ENCODE measurements at regions not wholly inside any gene's neighbourhood (a gene's known extent, or its start where the extent isn't known, plus 50 kb on each side); places are given as distances from the start of the nearest gene placed in this dataset.
"Not testable (repeated sequence)": the region's sequence is repeated elsewhere in the genome, so short reads cannot be mapped to it uniquely, and the experiment has no call there.

GRCh38 chr13:71015021-71015420 lies 852.0 kb downstream of the DACH1 start:
- no peak overlapping the region for H3K4me3 ChIP-seq (ENCODE audit: low read depth, low read length)
- no peak for TF ChIP-seq CTCF (IDR thresholded peaks at IDR 0.05; ENCODE audit: insufficient read depth, low read length, poor library complexity, severe bottlenecking)
- no peaks in the 10 kb centered on the region for H3K36me3 ChIP-seq (ENCODE audit: control insufficient read depth, insufficient read depth, low read length)
- DNase-seq (ENCODE audit: low read depth): no peak
- no peaks in the 10 kb centered on the region for H3K27me3 ChIP-seq (ENCODE audit: control insufficient read depth, insufficient read depth, low read length)

GRCh38 chr13:71005919-71006318 lies 861.1 kb downstream of the DACH1 start:
- no peak for TF ChIP-seq CTCF (IDR thresholded peaks at IDR 0.05; ENCODE audit: insufficient read depth, low read length, poor library complexity, severe bottlenecking)
- Histone ChIP-seq H3K27me3 (ENCODE audit: control insufficient read depth, insufficient read depth, low read length) (no peaks in the 10 kb centered on the region), H3K36me3 (ENCODE audit: control insufficient read depth, insufficient read depth, low read length) (no peaks in the 10 kb centered on the region), H3K4me3 (ENCODE audit: low read depth, low read length) (no peak overlapping the region)
- no peak for DNase-seq (ENCODE audit: low read depth)

- no peak for TF ChIP-seq CTCF (IDR thresholded peaks at IDR 0.05; ENCODE audit: insufficient read depth, low read length, poor library complexity, severe bottlenecking)
- Histone ChIP-seq H3K27me3 (ENCODE audit: control insufficient read depth, insufficient read depth, low read length) (no peaks in the 10 kb centered on the region), H3K4me3 (ENCODE audit: low read depth, low read length) (no peak overlapping the region), H3K36me3 (ENCODE audit: control insufficient read depth, insufficient read depth, low read length) (no peaks in the 10 kb centered on the region)
- no peak for DNase-seq (ENCODE audit: low read depth)
Measured at GRCh38 chr13:70995338-70995737, 871.7 kb downstream of the DACH1 start.

- no peak for TF ChIP-seq CTCF (IDR thresholded peaks at IDR 0.05; ENCODE audit: insufficient read depth, low read length, poor library complexity, severe bottlenecking)
Measured at GRCh38 chr13:70994191-70994590, 872.8 kb downstream of the DACH1 start.

GRCh38 chr13:70987043-70987442 lies 878.8 kb upstream of the KLHL1 start:
- Histone ChIP-seq H3K27me3 (ENCODE audit: control insufficient read depth, insufficient read depth, low read length) (no peaks in the 10 kb centered on the region), H3K4me3 (ENCODE audit: low read depth, low read length) (no peak overlapping the region), H3K36me3 (ENCODE audit: control insufficient read depth, insufficient read depth, low read length) (no peaks in the 10 kb centered on the region)
- DNase-seq (ENCODE audit: low read depth): no peak
- no peak for TF ChIP-seq CTCF (IDR thresholded peaks at IDR 0.05; ENCODE audit: insufficient read depth, low read length, poor library complexity, severe bottlenecking)

More at GRCh38 chr13:70994191-70994590, 872.8 kb downstream of the DACH1 start:
- Histone ChIP-seq H3K27me3 (ENCODE audit: control insufficient read depth, insufficient read depth, low read length) (no peaks in the 10 kb centered on the region), H3K4me3 (ENCODE audit: low read depth, low read length) (no peak overlapping the region), H3K36me3 (ENCODE audit: control insufficient read depth, insufficient read depth, low read length) (no peaks in the 10 kb centered on the region)
- DNase-seq (ENCODE audit: low read depth): no peak

- no peak overlapping the region for H3K4me3 ChIP-seq (ENCODE audit: low read depth, low read length)
Measured at GRCh38 chr13:70985371-70985770, 877.1 kb upstream of the KLHL1 start.

GRCh38 chr13:70981219-70981618 lies 873.0 kb upstream of the KLHL1 start:
- not testable (repeated sequence) for H3K36me3 ChIP-seq (ENCODE audit: control insufficient read depth, insufficient read depth, low read length); H3K4me3 ChIP-seq (ENCODE audit: low read depth, low read length); H3K27me3 ChIP-seq (ENCODE audit: control insufficient read depth, insufficient read depth, low read length); DNase-seq (ENCODE audit: low read depth)

More at GRCh38 chr13:70985371-70985770, 877.1 kb upstream of the KLHL1 start:
- Histone ChIP-seq H3K27me3 (ENCODE audit: control insufficient read depth, insufficient read depth, low read length) (no peaks in the 10 kb centered on the region), H3K36me3 (ENCODE audit: control insufficient read depth, insufficient read depth, low read length) (no peaks in the 10 kb centered on the region)
- no peak for DNase-seq (ENCODE audit: low read depth)
- no peak for TF ChIP-seq CTCF (IDR thresholded peaks at IDR 0.05; ENCODE audit: insufficient read depth, low read length, poor library complexity, severe bottlenecking)

Data from kidney epithelial cell (primary cell).